Keratinocyte (primary cell): ENCODE measurements at regions not wholly inside any gene's neighbourhood (a gene's known extent, or its start where the extent isn't known, plus 50 kb on each side); places are given as distances from the start of the nearest gene placed in this dataset.

Experiments used
- DNase-seq: peaks from one replicate; pipeline ENCODE4 v3.0.0-alpha.2; 2011; ENCODE audit warnings: low read depth, missing footprints, low spot score
- FAIRE-seq: peaks from 2 replicates; lab custom pipeline; 2011; peaks lifted over from hg19 to GRCh38; lab: Jason Lieb, UNC
- H2AFZ ChIP-seq: 2 replicates; pipeline ENCODE4 v1.6.0; 2012; ENCODE audit warnings: low read length, control low read depth, inconsistent platforms; ENCODE audit not compliant: control insufficient read depth
- H3K27ac ChIP-seq: 2 replicates; pipeline ENCODE4 v1.5.1; 2011; ENCODE audit warnings: low read length; ENCODE audit not compliant: control insufficient read depth, insufficient read depth
- H3K27me3 ChIP-seq: 3 replicates; pipeline ENCODE4 v1.6.0; 2011; ENCODE audit warnings: low read length; ENCODE audit not compliant: control insufficient read depth, insufficient read depth; ENCODE audit errors: extremely low read depth
- H3K36me3 ChIP-seq, 2 experiments: 2 replicates in 1 of 2; 3 replicates in 1 of 2; pipeline ENCODE4 v1.5.1; 2011; ENCODE audit warnings: low read length in 2 of 2, mild to moderate bottlenecking in 1 of 2; ENCODE audit not compliant: control insufficient read depth in 2 of 2, insufficient read depth in 2 of 2; ENCODE audit errors: extremely low read depth in 1 of 2
- H3K4me1 ChIP-seq: 3 replicates; pipeline ENCODE4 v1.5.1; 2011; ENCODE audit warnings: low read length; ENCODE audit not compliant: control insufficient read depth, insufficient read depth; ENCODE audit errors: extremely low read depth
- H3K4me2 ChIP-seq: 3 replicates; pipeline ENCODE4 v1.6.0; 2011; ENCODE audit warnings: low read depth, low read length; ENCODE audit not compliant: control insufficient read depth, insufficient read depth; ENCODE audit errors: extremely low read depth
- H3K4me3 ChIP-seq, 3 experiments: fragments of 200-600 bp in 1 of 3; sonication (generic) in 1 of 3; 2 replicates in 2 of 3; 3 replicates in 1 of 3; pipeline ENCODE4 v1.5.1; 2011 to 2016; ENCODE audit warnings: low read length in 3 of 3, mild to moderate bottlenecking in 3 of 3, control low read depth in 2 of 3, inconsistent platforms in 1 of 3, low read depth in 1 of 3, mixed read lengths in 1 of 3, mixed run types in 1 of 3, moderate library complexity in 1 of 3; ENCODE audit not compliant: control insufficient read depth in 2 of 3, insufficient read depth in 2 of 3; ENCODE audit errors: extremely low read depth in 1 of 3
- H3K79me2 ChIP-seq: 2 replicates; pipeline ENCODE4 v1.6.0; 2012; ENCODE audit warnings: low read length; ENCODE audit not compliant: control insufficient read depth, insufficient read depth
- H3K9ac ChIP-seq: 3 replicates; pipeline ENCODE4 v1.6.0; 2011; ENCODE audit warnings: low read length; ENCODE audit not compliant: control insufficient read depth, insufficient read depth; ENCODE audit errors: extremely low read depth
- H3K9me1 ChIP-seq: 3 replicates; pipeline ENCODE4 v1.6.0; 2011; ENCODE audit warnings: low read length; ENCODE audit not compliant: control insufficient read depth, insufficient read depth; ENCODE audit errors: extremely low read depth
- H3K9me3 ChIP-seq: 2 replicates; pipeline ENCODE4 v1.5.1; 2012; ENCODE audit warnings: low read depth, low read length; ENCODE audit not compliant: control insufficient read depth
- H4K20me1 ChIP-seq: 3 replicates; pipeline ENCODE4 v1.6.0; 2011; ENCODE audit warnings: low read length; ENCODE audit not compliant: control insufficient read depth, insufficient read depth; ENCODE audit errors: extremely low read depth
- CTCF ChIP-seq, 3 experiments: IDR thresholded peaks in 1 of 3; conservative IDR thresholded peaks in 1 of 3; optimal IDR thresholded peaks in 1 of 3; 2 replicates in 2 of 3; 3 replicates in 1 of 3; pipeline versions ENCODE3 to v1.5.1; 2011; ENCODE audit warnings: low read length in 3 of 3, mild to moderate bottlenecking in 3 of 3, moderate library complexity in 2 of 3, control low read depth in 1 of 3, inconsistent platforms in 1 of 3; ENCODE audit not compliant: insufficient read depth in 2 of 3; ENCODE audit errors: extremely low read depth in 1 of 3
- EZH2 ChIP-seq: IDR thresholded peaks from one replicate; pipeline ENCODE4 v1.6.1; 2012; ENCODE audit warnings: inconsistent platforms, mild to moderate bottlenecking, low read length, moderate library complexity
- dilution Hi-C: fragments of 300-500 bp; cut with MboI; formaldehyde crosslinking; loops from one replicate; pipeline ENCODE4 v1.7.0; 2020; ENCODE audit warnings: low sequenced_read_pairs; ENCODE audit not compliant: extremely low pct_ligation_motif_present

- dilution Hi-C loops = no loop called here
- Histone ChIP-seq H3K27ac (no peak overlapping the region), H3K4me2 (no peak overlapping the region), H3K9me1 (no peaks in the 10 kb centered on the region), H3K9me3 (no peaks in the 10 kb centered on the region), H3K9ac (no peak overlapping the region), H3K36me3 (no peaks in the 10 kb centered on the region), H3K27me3 (no peaks in the 10 kb centered on the region), H4K20me1 (no peaks in the 10 kb centered on the region), H3K4me1 (no peaks in the 10 kb centered on the region), H3K79me2 (no peaks in the 10 kb centered on the region), H2AFZ (no peak overlapping the region), H3K4me3 (no peak overlapping the region)
- TF ChIP-seq CTCF (optimal IDR thresholded peaks at IDR 0.05 in 1 of 3, IDR thresholded peaks at IDR 0.05 in 1 of 3, conservative IDR thresholded peaks at IDR 0.05 in 1 of 3; ENCODE audit: extremely low read depth in 1 of 3, insufficient read depth in 2 of 3, low read length in 3 of 3) (no peak), EZH2 (no peak)
- no peak for FAIRE-seq
- no peak for DNase-seq
Observed at GRCh38 chr6:8237668-8238067, 135.3 kb upstream of the EEF1E1 start.

GRCh38 chr6:8236956-8237355, 134.6 kb upstream of the EEF1E1 start:
- no peak overlapping the region for H3K4me3 ChIP-seq
- H3K9me3 ChIP-seq = no peaks in the 10 kb centered on the region
- no peaks in the 10 kb centered on the region for H3K27me3 ChIP-seq
- no peak overlapping the region for H2AFZ ChIP-seq
- no peak overlapping the region for H3K4me2 ChIP-seq
- no peak for TF ChIP-seq CTCF (optimal IDR thresholded peaks at IDR 0.05 in 1 of 3, IDR thresholded peaks at IDR 0.05 in 1 of 3, conservative IDR thresholded peaks at IDR 0.05 in 1 of 3; ENCODE audit: extremely low read depth in 1 of 3, insufficient read depth in 2 of 3, low read length in 3 of 3)
- TF ChIP-seq EZH2 = no peak
- no peaks in the 10 kb centered on the region for H3K36me3 ChIP-seq
- no peaks in the 10 kb centered on the region for H3K4me1 ChIP-seq
- H3K79me2 ChIP-seq = no peaks in the 10 kb centered on the region
- H4K20me1 ChIP-seq = no peaks in the 10 kb centered on the region
- H3K9ac ChIP-seq = no peak overlapping the region
- H3K27ac ChIP-seq = no peak overlapping the region
- H3K9me1 ChIP-seq = no peaks in the 10 kb centered on the region
- dilution Hi-C loops = no loop called here
- FAIRE-seq (no peak), DNase-seq (no peak)
